ENCODE measurements at regions not wholly inside any gene's neighbourhood (a gene's known extent, or its start where the extent isn't known, plus 50 kb on each side); places are given as distances from the start of the nearest gene placed in this dataset.

DNA sequence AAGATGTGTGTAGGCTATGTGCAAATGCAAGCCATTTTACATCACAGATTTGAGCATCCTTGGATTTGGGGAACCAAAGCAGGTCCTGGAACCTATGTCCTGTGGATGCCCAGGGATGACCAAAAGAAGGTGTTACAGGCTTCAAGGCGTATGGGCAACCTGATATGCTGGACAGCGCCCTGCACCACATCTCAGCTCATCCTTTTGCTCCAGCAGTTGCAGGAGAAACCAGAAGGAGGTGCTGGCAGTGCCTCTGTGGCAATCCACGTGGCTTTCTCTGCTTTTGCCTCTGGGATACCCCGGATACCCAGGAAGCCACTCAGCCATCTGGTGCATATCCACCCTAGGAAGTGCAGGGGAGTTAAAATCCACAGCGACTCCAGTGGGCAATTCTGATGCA, 110.3 kb upstream of the VSTM2B start:
- TF ChIP-seq, protein P1, sequence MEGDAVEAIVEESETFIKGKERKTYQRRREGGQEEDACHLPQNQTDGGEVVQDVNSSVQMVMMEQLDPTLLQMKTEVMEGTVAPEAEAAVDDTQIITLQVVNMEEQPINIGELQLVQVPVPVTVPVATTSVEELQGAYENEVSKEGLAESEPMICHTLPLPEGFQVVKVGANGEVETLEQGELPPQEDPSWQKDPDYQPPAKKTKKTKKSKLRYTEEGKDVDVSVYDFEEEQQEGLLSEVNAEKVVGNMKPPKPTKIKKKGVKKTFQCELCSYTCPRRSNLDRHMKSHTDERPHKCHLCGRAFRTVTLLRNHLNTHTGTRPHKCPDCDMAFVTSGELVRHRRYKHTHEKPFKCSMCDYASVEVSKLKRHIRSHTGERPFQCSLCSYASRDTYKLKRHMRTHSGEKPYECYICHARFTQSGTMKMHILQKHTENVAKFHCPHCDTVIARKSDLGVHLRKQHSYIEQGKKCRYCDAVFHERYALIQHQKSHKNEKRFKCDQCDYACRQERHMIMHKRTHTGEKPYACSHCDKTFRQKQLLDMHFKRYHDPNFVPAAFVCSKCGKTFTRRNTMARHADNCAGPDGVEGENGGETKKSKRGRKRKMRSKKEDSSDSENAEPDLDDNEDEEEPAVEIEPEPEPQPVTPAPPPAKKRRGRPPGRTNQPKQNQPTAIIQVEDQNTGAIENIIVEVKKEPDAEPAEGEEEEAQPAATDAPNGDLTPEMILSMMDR (IDR thresholded peaks at IDR 0.05), result no peak
- Histone ChIP-seq H3K4me1 (peaks cover 0 to under 1% (median 0%) of the 10 kb centered on the region in 9 donors), H3K27me3 (peaks cover 0 to 12% (median under 1%) of the 10 kb centered on the region in 7 donors), H3K36me3 (no peaks in the 10 kb centered on the region), H3K27ac (no peak overlapping the region), H3K9me3 (no peaks in the 10 kb centered on the region), H3K4me3 (no peak overlapping the region)
- DNase-seq (no peak), ATAC-seq (no peak)
- intact Hi-C loops (cut with DNase I), result no loop called here
- WGBS, 2 donors, result 34 to 47% methylated on average over 5 of the region's 5 CpGs

DNA sequence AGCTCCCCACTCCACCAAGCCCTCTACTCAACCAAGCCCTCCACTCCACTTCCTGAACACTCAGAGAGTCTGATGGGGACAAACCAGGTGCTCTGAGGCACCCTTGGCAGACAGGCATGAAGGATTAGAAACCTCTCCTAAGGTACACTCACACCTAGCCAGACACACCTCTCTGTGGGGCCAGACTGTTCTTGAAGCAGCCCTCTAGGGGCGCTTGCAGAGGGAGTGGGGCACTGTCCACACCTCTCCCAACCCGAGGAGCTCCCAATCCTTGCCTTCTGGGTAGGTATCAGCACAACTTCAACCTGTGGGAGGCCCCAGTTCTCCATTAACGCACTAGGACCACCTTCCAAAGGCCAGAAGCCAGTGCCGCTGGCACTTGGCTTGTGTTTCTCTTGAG, 108.7 kb upstream of the VSTM2B start:
- TF ChIP-seq, protein P1 (IDR thresholded peaks at IDR 0.05), result no peak
- Histone ChIP-seq H3K27ac (no peak overlapping the region), H3K27me3 (peaks cover 0 to 12% (median 0%) of the 10 kb centered on the region in 7 donors), H3K9me3 (no peaks in the 10 kb centered on the region), H3K4me1 (no peaks in the 10 kb centered on the region), H3K4me3 (no peak overlapping the region), H3K36me3 (no peaks in the 10 kb centered on the region)
- WGBS, 2 donors, result 61 to 62% methylated on average over 4 of the region's 4 CpGs
- DNase-seq (no peak), ATAC-seq (no peak)
- intact Hi-C loops (cut with DNase I), result no loop called here

DNA sequence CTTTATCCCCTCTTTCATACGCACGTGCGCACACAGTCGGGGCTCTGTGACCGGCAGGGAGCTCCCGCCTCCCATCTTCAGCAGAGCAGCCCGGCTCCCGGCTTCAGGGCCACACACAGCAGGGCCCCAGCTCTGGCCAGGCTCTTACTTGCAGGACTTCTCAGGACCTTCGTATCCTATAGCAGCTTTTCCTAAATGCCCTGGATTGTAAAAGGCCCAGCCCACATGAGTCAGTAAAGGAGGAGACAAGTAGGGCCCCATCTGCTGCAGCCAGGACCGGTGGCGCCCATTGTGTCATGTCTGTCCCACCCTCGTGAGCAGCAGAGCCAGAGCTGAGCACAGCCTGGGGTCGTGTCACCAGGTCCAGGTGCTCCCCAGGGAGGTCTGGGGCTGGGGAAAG, 107.6 kb upstream of the VSTM2B start:
- ATAC-seq, result no peak
- H3K36me3 ChIP-seq, result no peaks in the 10 kb centered on the region
- 68 to 78% methylated on average over 13 of the region's 13 CpGs for whole genome bisulfite sequencing, 2 donors
- intact Hi-C loops (cut with DNase I), result no loop called here
- DNase-seq, result no peak
- no peak overlapping the region for H3K27ac ChIP-seq
- H3K4me3 ChIP-seq, result no peak overlapping the region
- H3K4me1 ChIP-seq, result no peaks in the 10 kb centered on the region
- peaks cover 0 to 12% (median 0%) of the 10 kb centered on the region in 7 donors for H3K27me3 ChIP-seq
- H3K9me3 ChIP-seq, result no peaks in the 10 kb centered on the region
- TF ChIP-seq, protein P1 (IDR thresholded peaks at IDR 0.05), result no peak

DNA sequence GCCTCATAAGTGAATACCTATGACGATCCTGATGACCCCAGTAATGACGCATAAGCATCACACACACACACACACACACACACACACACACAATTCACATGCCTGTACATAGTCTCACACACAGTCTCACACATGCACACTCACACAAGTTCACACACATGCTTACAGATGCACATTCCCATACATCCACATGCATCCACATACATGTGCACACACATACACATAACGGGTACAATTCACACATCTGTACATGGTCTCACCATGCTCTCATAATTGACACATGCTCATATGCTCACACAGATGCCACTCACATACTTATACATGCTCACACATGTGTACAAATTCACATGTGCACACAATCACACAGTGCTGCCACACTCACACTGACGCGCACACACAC, 105.7 kb upstream of the VSTM2B start:
- intact Hi-C loops (cut with DNase I), result no loop called here

More for the DNA sequence above, 105.7 kb upstream of the VSTM2B start:
- ATAC-seq, result no peak
- TF ChIP-seq, protein P1 (IDR thresholded peaks at IDR 0.05), result no peak
- H3K4me1 ChIP-seq, result no peaks in the 10 kb centered on the region
- H3K27me3 ChIP-seq, result peaks cover 0 to 15% (median 0%) of the 10 kb centered on the region in 7 donors
- no peak overlapping the region for H3K27ac ChIP-seq
- 79 to 91% methylated on average over 5 of the region's 5 CpGs for WGBS, 2 donors
- H3K36me3 ChIP-seq, result no peaks in the 10 kb centered on the region
- no peak for DNase-seq
- peaks cover 0 to 4% (median 0%) of the 10 kb centered on the region in 11 donors for H3K9me3 ChIP-seq
- no peak overlapping the region for H3K4me3 ChIP-seq
